ENCODE measurements at regions not wholly inside any gene's neighbourhood (a gene's known extent, or its start where the extent isn't known, plus 50 kb on each side); places are given as distances from the start of the nearest gene placed in this dataset.

DNA sequence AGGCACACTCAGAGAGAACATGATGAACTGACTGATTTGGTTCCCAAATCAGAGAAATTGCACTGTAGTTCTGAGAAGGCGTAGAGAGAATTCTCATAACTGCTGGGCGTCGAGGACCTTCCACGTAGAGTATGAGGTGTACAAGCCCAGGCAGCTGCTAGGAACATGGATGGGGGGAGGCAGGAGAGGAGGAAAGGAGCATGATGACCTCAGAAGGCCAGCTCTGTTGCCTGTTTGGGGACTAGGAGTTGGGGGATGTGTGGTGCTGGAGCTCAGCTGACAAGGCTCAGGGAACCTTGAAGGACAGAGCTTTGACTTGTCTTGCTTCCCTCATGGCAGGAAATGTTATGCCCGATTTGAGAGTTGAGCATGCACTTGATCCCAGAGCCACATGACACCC is 485.4 kb downstream of the IRX1 start:
- Histone ChIP-seq H3F3A (ENCODE audit: insufficient read depth, low read length) (no peaks in the 10 kb centered on the region), H3K79me2 (ENCODE audit: low read length) (no peaks in the 10 kb centered on the region), H2AFZ (ENCODE audit: low read length) (no peak overlapping the region), H3K9ac (ENCODE audit: low read length) (no peak overlapping the region), H4K20me1 (ENCODE audit: insufficient read depth, low read length) (no peaks in the 10 kb centered on the region), H3K27ac (ENCODE audit: low read length) (no peak overlapping the region), H3K4me3 (ENCODE audit: low read length) (no peak overlapping the region), H3K27me3 (replicated peaks; ENCODE audit: insufficient read depth, low read length) (no peaks in the 10 kb centered on the region), H3K9me2 (replicated peaks; ENCODE audit: insufficient read depth, low read length) (no peaks in the 10 kb centered on the region), H3K9me3 (replicated peaks; ENCODE audit: insufficient read depth, low read length) (no peaks in the 10 kb centered on the region), H3K4me1 (ENCODE audit: low read length) (no peaks in the 10 kb centered on the region), H3K36me3 (replicated peaks; ENCODE audit: insufficient read depth, low read length) (no peaks in the 10 kb centered on the region), H3K4me2 (ENCODE audit: low read depth, low read length) (no peak overlapping the region)
- no peak for DNase-seq
- TF ChIP-seq, protein P1, sequence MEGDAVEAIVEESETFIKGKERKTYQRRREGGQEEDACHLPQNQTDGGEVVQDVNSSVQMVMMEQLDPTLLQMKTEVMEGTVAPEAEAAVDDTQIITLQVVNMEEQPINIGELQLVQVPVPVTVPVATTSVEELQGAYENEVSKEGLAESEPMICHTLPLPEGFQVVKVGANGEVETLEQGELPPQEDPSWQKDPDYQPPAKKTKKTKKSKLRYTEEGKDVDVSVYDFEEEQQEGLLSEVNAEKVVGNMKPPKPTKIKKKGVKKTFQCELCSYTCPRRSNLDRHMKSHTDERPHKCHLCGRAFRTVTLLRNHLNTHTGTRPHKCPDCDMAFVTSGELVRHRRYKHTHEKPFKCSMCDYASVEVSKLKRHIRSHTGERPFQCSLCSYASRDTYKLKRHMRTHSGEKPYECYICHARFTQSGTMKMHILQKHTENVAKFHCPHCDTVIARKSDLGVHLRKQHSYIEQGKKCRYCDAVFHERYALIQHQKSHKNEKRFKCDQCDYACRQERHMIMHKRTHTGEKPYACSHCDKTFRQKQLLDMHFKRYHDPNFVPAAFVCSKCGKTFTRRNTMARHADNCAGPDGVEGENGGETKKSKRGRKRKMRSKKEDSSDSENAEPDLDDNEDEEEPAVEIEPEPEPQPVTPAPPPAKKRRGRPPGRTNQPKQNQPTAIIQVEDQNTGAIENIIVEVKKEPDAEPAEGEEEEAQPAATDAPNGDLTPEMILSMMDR (IDR thresholded peaks at IDR 0.05; ENCODE audit: low read length), result no peak
- no peak for TF ChIP-seq EZH2 (optimal IDR thresholded peaks at IDR 0.05; ENCODE audit: low read depth, low read length)
- TF ChIP-seq EZH2phosphoT487 (IDR thresholded peaks at IDR 0.05; ENCODE audit: low read length), result no peak

DNA sequence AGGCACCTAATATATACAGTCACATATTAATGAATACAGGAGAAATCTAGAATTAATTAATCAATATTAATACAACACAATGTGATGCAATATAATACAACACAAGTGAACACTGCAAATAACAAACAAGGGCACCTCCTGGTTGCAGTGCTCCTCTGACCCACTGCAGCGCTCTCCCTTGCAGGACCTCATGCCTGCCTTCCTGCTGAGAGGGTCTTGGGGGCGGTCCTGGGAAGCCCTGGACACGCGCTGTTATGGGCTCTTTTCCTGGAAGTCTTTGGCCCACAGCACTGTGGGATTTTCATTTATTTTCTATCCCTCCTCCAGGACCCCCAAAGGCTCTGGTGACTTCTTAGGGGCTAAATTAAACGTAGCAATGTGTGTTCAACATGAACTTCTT is 485.8 kb downstream of the IRX1 start:
- Histone ChIP-seq H3F3A (ENCODE audit: insufficient read depth, low read length) (no peaks in the 10 kb centered on the region), H3K4me2 (ENCODE audit: low read depth, low read length) (no peak overlapping the region), H3K9me2 (replicated peaks; ENCODE audit: insufficient read depth, low read length) (no peaks in the 10 kb centered on the region), H3K4me3 (ENCODE audit: low read length) (no peak overlapping the region), H3K9ac (ENCODE audit: low read length) (no peak overlapping the region), H2AFZ (ENCODE audit: low read length) (no peak overlapping the region), H3K27ac (ENCODE audit: low read length) (no peak overlapping the region), H3K79me2 (ENCODE audit: low read length) (no peaks in the 10 kb centered on the region), H3K27me3 (replicated peaks; ENCODE audit: insufficient read depth, low read length) (no peaks in the 10 kb centered on the region), H3K36me3 (replicated peaks; ENCODE audit: insufficient read depth, low read length) (no peaks in the 10 kb centered on the region), H3K9me3 (replicated peaks; ENCODE audit: insufficient read depth, low read length) (no peaks in the 10 kb centered on the region), H4K20me1 (ENCODE audit: insufficient read depth, low read length) (no peaks in the 10 kb centered on the region), H3K4me1 (ENCODE audit: low read length) (no peaks in the 10 kb centered on the region)
- DNase-seq, result no peak
- TF ChIP-seq EZH2 (optimal IDR thresholded peaks at IDR 0.05; ENCODE audit: low read depth, low read length), result no peak
- TF ChIP-seq, protein P1 (IDR thresholded peaks at IDR 0.05; ENCODE audit: low read length), result no peak
- no peak for TF ChIP-seq EZH2phosphoT487 (IDR thresholded peaks at IDR 0.05; ENCODE audit: low read length)

DNA sequence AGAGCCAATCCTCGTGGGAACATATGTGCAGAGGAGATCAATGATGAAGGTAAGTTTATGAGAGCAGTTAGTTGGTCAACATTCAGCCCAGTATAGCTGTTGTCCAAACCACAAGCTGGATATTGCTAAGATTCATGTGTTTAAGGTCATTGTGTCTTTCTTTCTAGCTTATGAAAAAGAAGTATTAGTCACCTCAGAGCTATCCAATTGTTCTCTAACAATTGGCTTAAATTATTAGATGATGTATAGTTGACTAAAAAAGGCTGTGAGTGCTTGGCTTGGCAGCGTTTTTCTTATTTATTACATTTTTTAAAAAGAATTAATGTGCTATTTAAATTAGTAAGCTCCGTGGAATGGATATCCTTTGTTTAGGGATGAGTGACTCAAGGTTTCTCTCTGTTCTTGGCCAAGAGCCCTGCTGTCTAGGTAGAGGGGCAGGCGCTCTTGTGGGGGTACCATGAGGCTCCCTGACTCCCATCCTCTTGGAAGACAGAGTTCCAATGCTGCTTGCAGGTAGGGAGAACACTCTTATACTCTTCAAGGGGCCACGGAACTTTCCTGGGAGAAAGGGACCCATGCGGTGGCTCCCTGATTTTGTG is 487.4 kb downstream of the IRX1 start:
- no peaks in the 10 kb centered on the region for H3K79me2 ChIP-seq (ENCODE audit: low read length)
- no peak overlapping the region for H3K9ac ChIP-seq (ENCODE audit: low read length)
- H3K27ac ChIP-seq (ENCODE audit: low read length), result no peak overlapping the region
- no peak overlapping the region for H3K4me3 ChIP-seq (ENCODE audit: low read length)
- no peaks in the 10 kb centered on the region for H3K36me3 ChIP-seq (replicated peaks; ENCODE audit: insufficient read depth, low read length)
- H3K4me1 ChIP-seq (ENCODE audit: low read length), result no peaks in the 10 kb centered on the region
- no peaks in the 10 kb centered on the region for H3K27me3 ChIP-seq (replicated peaks; ENCODE audit: insufficient read depth, low read length)
- DNase-seq, result no peak
- H3F3A ChIP-seq (ENCODE audit: insufficient read depth, low read length), result no peaks in the 10 kb centered on the region
- H3K9me3 ChIP-seq (replicated peaks; ENCODE audit: insufficient read depth, low read length), result no peaks in the 10 kb centered on the region
- H3K9me2 ChIP-seq (replicated peaks; ENCODE audit: insufficient read depth, low read length), result no peaks in the 10 kb centered on the region
- H3K4me2 ChIP-seq (ENCODE audit: low read depth, low read length), result no peak overlapping the region
- TF ChIP-seq, protein P1 (IDR thresholded peaks at IDR 0.05; ENCODE audit: low read length), result no peak
- no peak for TF ChIP-seq EZH2 (optimal IDR thresholded peaks at IDR 0.05; ENCODE audit: low read depth, low read length)
- no peak for TF ChIP-seq EZH2phosphoT487 (IDR thresholded peaks at IDR 0.05; ENCODE audit: low read length)
- no peak overlapping the region for H2AFZ ChIP-seq (ENCODE audit: low read length)
- no peaks in the 10 kb centered on the region for H4K20me1 ChIP-seq (ENCODE audit: insufficient read depth, low read length)

Data from MM.1S (cell line).